ENCODE measurements at regions not wholly inside any gene's neighbourhood (a gene's known extent, or its start where the extent isn't known, plus 50 kb on each side); places are given as distances from the start of the nearest gene placed in this dataset.

- ChIA-PET CTCF (no interaction called here), POLR2A (no interaction called here)
Observed at GRCh38 chr4:24321131-24321530, 263.2 kb downstream of the DHX15 start.

DNA sequence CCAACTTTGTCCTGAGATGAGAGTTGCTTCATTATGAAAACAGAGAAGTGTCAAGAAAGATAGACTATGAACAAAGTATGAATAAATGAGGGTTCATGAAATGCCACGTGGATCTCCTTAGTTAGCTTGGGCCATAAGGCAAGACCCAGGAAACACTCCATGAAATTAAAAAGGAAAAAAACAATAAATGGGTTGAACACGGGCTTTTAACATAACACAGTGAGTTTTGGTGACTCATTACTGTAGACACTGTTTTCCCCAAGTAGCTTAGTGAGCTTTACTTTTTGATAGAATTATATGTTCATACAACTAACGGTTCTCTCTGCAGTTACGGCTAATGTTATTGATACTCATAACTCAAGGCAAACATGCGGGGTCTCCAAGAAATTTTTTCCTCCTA, 265.0 kb downstream of the DHX15 start:
- CTCF ChIA-PET, result no interaction called here
- POLR2A ChIA-PET, result no interaction called here

- ChIA-PET CTCF (no interaction called here), POLR2A (interaction anchor here (0.7 kb wide), 1 partner anchor 14 kb away, joined by 3 read pairs; no protein-coding TSS in a partner anchor)
Observed at GRCh38 chr4:24315056-24315455, 269.3 kb downstream of the DHX15 start.

- ChIA-PET POLR2A (no interaction called here), CTCF (interaction anchor here (0.7 kb wide), 1 partner anchor 11 kb away, joined by 6 read pairs; no protein-coding TSS in a partner anchor)
Observed at GRCh38 chr4:24312261-24312913, 272.0 kb downstream of the DHX15 start.

GRCh38 chr4:24303926-24304325, 280.4 kb downstream of the DHX15 start:
- CTCF ChIA-PET, result no interaction called here
- POLR2A ChIA-PET, result no interaction called here

DNA sequence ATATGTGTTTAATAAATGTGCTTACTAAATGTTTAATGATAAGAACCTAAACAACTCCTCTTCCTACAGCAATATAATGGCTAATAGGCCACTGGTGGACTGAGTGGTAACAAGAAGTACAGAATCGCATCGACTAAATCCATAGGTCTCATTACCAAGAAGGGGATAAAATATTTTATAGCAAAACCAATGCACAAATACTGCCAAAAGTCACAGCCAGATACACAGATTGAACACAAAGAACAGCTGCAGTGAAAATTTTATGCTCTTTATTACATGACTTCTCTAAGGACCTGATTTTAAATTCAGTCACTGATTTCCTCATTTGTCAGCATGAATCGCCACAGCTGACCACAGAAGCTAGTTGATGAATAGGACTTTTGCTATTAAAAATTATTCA, 285.4 kb downstream of the DHX15 start:
- CTCF ChIA-PET, result interaction anchor here (1.0 kb wide), 1 partner anchor 16 kb away, joined by 3 read pairs; no protein-coding TSS in a partner anchor
- POLR2A ChIA-PET, result no interaction called here

GRCh38 chr4:24287096-24287495, 297.3 kb downstream of the DHX15 start:
- ChIA-PET CTCF (no interaction called here), POLR2A (no interaction called here)

DNA sequence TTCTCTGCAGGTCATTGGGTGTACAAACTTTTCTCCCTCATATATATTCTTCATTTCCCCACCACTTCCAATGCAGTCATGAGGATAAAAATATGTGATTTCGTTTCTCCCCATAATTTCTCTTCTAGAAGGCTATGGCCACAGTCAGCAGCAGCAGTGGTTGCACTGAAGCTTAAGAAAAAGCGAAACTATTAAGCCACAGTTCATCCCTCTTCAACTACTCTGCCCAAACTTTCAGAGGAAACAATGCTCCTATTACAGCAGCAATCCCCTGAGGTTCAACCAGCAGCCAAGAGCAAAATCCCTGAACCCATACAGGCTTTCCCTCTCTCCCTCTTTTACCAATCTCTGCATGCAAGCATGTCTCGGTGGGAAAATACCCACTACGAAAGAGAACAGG, 298.6 kb downstream of the DHX15 start:
- ChIA-PET CTCF (no interaction called here), POLR2A (no interaction called here)

DNA sequence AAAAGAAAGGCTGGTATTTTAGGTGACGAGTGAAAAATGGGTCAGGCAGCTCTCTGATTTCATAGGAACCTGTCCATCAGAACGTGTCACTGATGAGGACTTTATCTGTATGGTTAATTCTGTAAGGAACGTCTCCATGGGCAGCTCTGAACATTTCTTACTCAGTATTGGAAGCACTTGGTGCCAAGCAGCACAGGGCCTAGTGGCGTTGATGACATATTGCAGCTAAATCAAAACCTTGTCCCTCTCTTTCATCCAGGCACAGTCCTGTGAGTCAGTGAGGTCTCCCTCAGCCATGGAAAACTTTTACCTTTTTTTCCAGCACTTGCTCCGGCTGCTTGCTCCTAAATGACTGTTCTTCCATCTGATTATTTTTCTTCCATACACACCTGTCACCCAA, 301.9 kb downstream of the DHX15 start:
- POLR2A ChIA-PET, result no interaction called here
- CTCF ChIA-PET, result no interaction called here

DNA sequence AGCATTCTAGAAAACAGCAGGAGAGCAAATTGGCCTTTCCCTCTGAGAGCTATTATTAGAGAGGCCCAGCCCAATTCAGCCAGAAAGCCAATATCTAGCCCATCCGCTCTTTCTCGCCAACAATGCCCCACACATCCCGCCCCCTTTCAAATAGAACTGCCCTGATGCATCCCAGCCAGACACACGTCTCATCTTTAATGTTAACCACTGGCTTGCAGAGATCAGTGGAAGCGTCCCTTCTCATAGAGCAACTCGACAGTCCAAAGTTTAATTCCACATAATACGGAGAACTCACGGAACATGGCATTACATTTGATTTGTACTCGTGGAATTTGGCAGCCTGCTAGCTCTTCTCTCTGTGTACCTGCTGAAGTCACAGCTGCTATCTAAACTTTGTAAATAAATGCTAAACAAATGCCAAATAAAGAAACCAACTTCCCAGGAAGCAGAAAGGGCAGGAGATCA, 304.4 kb downstream of the DHX15 start:
- POLR2A ChIA-PET, result no interaction called here
- CTCF ChIA-PET, result no interaction called here

DNA sequence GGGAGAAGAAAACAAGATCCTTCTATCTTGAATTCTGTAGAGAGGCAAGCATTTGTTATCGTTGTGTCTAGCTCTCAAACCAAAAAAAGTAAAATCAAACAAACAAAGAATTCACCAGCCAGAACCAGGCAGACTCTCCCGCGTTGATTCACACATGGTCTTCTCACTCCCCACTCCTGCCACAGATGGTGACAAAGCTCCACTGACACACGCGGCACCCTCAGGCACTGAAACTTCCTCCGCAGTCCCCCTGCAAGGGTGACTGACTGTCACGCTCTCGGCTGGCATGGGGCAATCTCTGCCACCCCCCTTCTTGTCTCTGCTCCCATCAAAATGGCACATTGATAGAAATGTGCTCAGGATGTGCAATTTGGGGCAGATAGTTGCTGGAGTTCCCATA, 304.9 kb downstream of the DHX15 start:
- ChIA-PET CTCF (no interaction called here), POLR2A (no interaction called here)

GRCh38 chr4:24278693-24279092, 305.7 kb downstream of the DHX15 start:
- POLR2A ChIA-PET, result no interaction called here
- CTCF ChIA-PET, result no interaction called here

GRCh38 chr4:24274381-24274941, 309.9 kb downstream of the DHX15 start:
- POLR2A ChIA-PET, result no interaction called here
- CTCF ChIA-PET, result no interaction called here

GRCh38 chr4:24273136-24273535, 311.2 kb downstream of the DHX15 start:
- POLR2A ChIA-PET, result no interaction called here
- CTCF ChIA-PET, result no interaction called here

- POLR2A ChIA-PET, result no interaction called here
- CTCF ChIA-PET, result no interaction called here
Observed at GRCh38 chr4:24266951-24267722, 317.2 kb downstream of the DHX15 start.

DNA sequence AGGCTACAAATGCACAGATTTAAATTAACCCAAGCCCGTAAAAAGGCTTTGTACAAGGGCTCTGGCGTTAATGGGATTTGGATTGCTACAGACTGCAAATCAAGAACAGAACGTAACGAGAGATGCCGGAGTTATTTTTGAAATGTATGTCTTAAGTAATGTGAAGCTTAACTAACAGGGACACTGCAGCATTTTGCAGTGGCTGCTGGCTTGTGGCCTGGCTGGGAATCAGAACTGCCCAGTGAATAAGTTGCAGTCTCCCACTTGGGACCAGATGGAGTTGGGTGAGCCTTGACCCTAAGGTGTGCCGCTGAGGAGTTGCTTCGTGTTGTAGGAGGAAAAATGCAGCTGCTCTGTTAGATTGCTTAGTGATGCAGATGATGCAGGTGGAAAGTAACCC, 318.4 kb downstream of the DHX15 start:
- CTCF ChIA-PET, result no interaction called here
- POLR2A ChIA-PET, result no interaction called here

- CTCF ChIA-PET, result no interaction called here
- POLR2A ChIA-PET, result no interaction called here
Observed at GRCh38 chr4:24262616-24263015, 321.7 kb downstream of the DHX15 start.

- CTCF ChIA-PET, result no interaction called here
- POLR2A ChIA-PET, result no interaction called here
Observed at GRCh38 chr4:24262084-24262483, 322.3 kb downstream of the DHX15 start.

- ChIA-PET POLR2A (no interaction called here), CTCF (no interaction called here)
Observed at GRCh38 chr4:24260923-24261564, 323.3 kb downstream of the DHX15 start.

DNA sequence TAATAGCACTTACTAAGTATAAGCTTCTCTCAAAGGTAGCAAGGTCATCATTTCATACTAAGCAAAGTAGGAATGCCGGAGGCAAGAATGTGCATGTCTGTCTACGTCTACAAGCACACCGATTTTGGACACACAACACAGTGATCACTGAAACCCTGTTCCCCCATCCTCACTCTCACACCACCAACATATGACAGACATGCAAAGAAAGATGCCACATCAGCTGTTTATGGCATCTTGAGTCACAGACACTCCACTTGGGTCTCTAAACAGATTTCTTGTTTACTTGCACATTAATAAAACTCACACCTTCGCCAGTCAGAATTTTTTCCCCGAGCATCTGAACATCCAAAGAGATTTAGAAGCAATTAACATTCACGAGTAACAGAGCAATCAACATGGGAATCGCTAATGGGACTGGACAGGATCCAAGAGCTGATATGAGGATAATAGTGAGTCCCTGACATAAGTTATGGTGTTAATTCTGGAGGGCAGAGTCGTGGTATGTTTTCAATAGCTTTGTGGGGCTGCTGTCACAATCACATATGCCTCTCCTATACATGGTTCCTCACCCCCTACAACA, 324.1 kb downstream of the DHX15 start:
- ChIA-PET CTCF (no interaction called here), POLR2A (no interaction called here)

- ChIA-PET CTCF (no interaction called here), POLR2A (no interaction called here)
Observed at GRCh38 chr4:24256547-24256946, 327.8 kb downstream of the DHX15 start.

Measured in activated CD8-positive, alpha-beta memory T cell treated with anti-CD3 and anti-CD28 coated beads for 36 hours (primary cell).